Endothelial cell of umbilical vein (primary cell): ENCODE measurements at regions not wholly inside any gene's neighbourhood (a gene's known extent, or its start where the extent isn't known, plus 50 kb on each side); places are given as distances from the start of the nearest gene placed in this dataset.

Source experiments
- BruUV-seq: library from RNA; stranded (reverse); fragments of 400-500 nt; replicated peaks from 2 replicates; lab custom pipeline; 2021; lab: Mats Ljungman, UMichigan
- CTCF ChIA-PET: fragments of 300-600, 350-600 bp; sonication (Branson Sonifier 250); formaldehyde crosslinking; loops from one replicate; lab custom pipeline; 2021; ENCODE audit warnings: antibody characterized with exemption, inconsistent platforms; lab: Charles Lee
- POLR2A ChIA-PET: fragments of 300-600, 350-600 bp; sonication (Branson Sonifier 250); formaldehyde crosslinking; loops from one replicate; lab custom pipeline; 2021; ENCODE audit warnings: antibody characterized with exemption, inconsistent platforms; lab: Charles Lee
- DNase-seq: peaks from one replicate; pipeline ENCODE4 v3.0.0-alpha.2; 2011; ENCODE audit warnings: low read depth, low spot score
- FAIRE-seq: peaks from 2 replicates; lab custom pipeline; 2011; peaks lifted over from hg19 to GRCh38; lab: Jason Lieb, UNC
- H2AFZ ChIP-seq: 2 replicates; pipeline ENCODE4 v1.6.0; 2012; ENCODE audit warnings: low read depth, low read length, control low read depth, inconsistent platforms
- H3K27ac ChIP-seq: 2 replicates; pipeline ENCODE4 v1.5.1; 2011; ENCODE audit warnings: low read depth, mild to moderate bottlenecking, control low read depth, low read length, moderate library complexity; ENCODE audit not compliant: insufficient read depth
- H3K27me3 ChIP-seq, 2 experiments: 2 replicates each; pipeline versions ENCODE4 v1.6.0 to v1.6.1; 2011; ENCODE audit warnings: low read length in 2 of 2, mixed read lengths in 1 of 2; ENCODE audit not compliant: control insufficient read depth in 2 of 2, insufficient read depth in 2 of 2
- H3K36me3 ChIP-seq, 2 experiments: 2 replicates in 1 of 2; 3 replicates in 1 of 2; pipeline ENCODE4 v1.5.1; 2011; ENCODE audit warnings: low read length in 2 of 2, mild to moderate bottlenecking in 1 of 2, moderate library complexity in 1 of 2; ENCODE audit not compliant: control insufficient read depth in 2 of 2, insufficient read depth in 2 of 2; ENCODE audit errors: extremely low read depth in 1 of 2
- H3K4me1 ChIP-seq: 3 replicates; pipeline ENCODE4 v1.5.1; 2011; ENCODE audit warnings: mild to moderate bottlenecking, low read length; ENCODE audit not compliant: control insufficient read depth, insufficient read depth; ENCODE audit errors: extremely low read depth
- H3K4me2 ChIP-seq: 2 replicates; pipeline ENCODE4 v1.6.1; 2011; ENCODE audit warnings: low read length, control low read depth, mixed read lengths; ENCODE audit not compliant: insufficient read depth
- H3K4me3 ChIP-seq, 3 experiments: fragments of 200-600 bp in 1 of 3; sonication (generic), shearing (Covaris generic) in 1 of 3; replicated peaks in 1 of 3; 2 replicates each; pipeline ENCODE4 v1.5.1; 2011 to 2016; ENCODE audit warnings: control low read depth in 3 of 3, low read length in 3 of 3, mild to moderate bottlenecking in 2 of 3, inconsistent platforms in 1 of 3, low read depth in 1 of 3, moderate library complexity in 1 of 3; ENCODE audit not compliant: insufficient read depth in 1 of 3
- H3K79me2 ChIP-seq: 2 replicates; pipeline ENCODE4 v1.6.0; 2012; ENCODE audit warnings: low read length, inconsistent platforms; ENCODE audit not compliant: control insufficient read depth, insufficient read depth
- H3K9ac ChIP-seq: replicated peaks from 2 replicates; pipeline ENCODE3; 2011; ENCODE audit warnings: low read length, control low read depth; ENCODE audit not compliant: insufficient read depth; ENCODE audit errors: extremely low read depth
- H3K9me1 ChIP-seq: replicated peaks from 3 replicates; pipeline ENCODE4 v1.6.0; 2011; ENCODE audit warnings: mild to moderate bottlenecking, low read length; ENCODE audit not compliant: control insufficient read depth, insufficient read depth; ENCODE audit errors: extremely low read depth
- H3K9me3 ChIP-seq: replicated peaks from 2 replicates; pipeline ENCODE4 v1.5.1; 2012; ENCODE audit warnings: low read length, inconsistent platforms; ENCODE audit not compliant: control insufficient read depth, insufficient read depth
- H4K20me1 ChIP-seq: replicated peaks from 2 replicates; pipeline ENCODE3; 2011; ENCODE audit warnings: mild to moderate bottlenecking, low read length; ENCODE audit not compliant: control insufficient read depth, insufficient read depth; ENCODE audit errors: extremely low read depth
- CTCF ChIP-seq, 2 donors: IDR thresholded peaks; 1 replicate in 1 of 2; 2 replicates in 1 of 2; pipeline ENCODE4 v1.5.1; 2011; ENCODE audit warnings: low read length in 2 of 2, mild to moderate bottlenecking in 2 of 2, moderate library complexity in 2 of 2, control low read depth in 1 of 2, inconsistent platforms in 1 of 2, low read depth in 1 of 2; ENCODE audit not compliant: insufficient read depth in 1 of 2; ENCODE audit errors: extremely low read depth in 1 of 2
- EZH2 ChIP-seq: IDR thresholded peaks from 2 replicates; pipeline ENCODE4 v1.6.1; 2012; ENCODE audit warnings: borderline replicate concordance, low read depth, mild to moderate bottlenecking, moderate library complexity, low read length, inconsistent platforms; ENCODE audit not compliant: severe bottlenecking
- FOS ChIP-seq: IDR thresholded peaks from 2 replicates; pipeline ENCODE4 v1.6.1; 2011; ENCODE audit warnings: mild to moderate bottlenecking, low read length, moderate library complexity, borderline replicate concordance; ENCODE audit not compliant: insufficient read depth
- GATA2 ChIP-seq: IDR thresholded peaks from 2 replicates; pipeline ENCODE4 v1.7.0; 2011; ENCODE audit warnings: low read depth, mild to moderate bottlenecking, moderate library complexity, mixed read lengths, low read length; ENCODE audit not compliant: insufficient read length, insufficient read depth
- JUN ChIP-seq: IDR thresholded peaks from 2 replicates; pipeline ENCODE4 v1.6.1; 2011; ENCODE audit warnings: borderline replicate concordance, low read depth; ENCODE audit not compliant: insufficient read length, insufficient read depth
- MAX ChIP-seq: IDR thresholded peaks from 2 replicates; pipeline ENCODE4 v1.6.1; 2011; ENCODE audit not compliant: insufficient read depth, insufficient read length
- MYC ChIP-seq: IDR thresholded peaks from one replicate; pipeline ENCODE4 v1.6.1; 2011; ENCODE audit warnings: mild to moderate bottlenecking, low read depth, low read length
- POLR2A ChIP-seq: IDR thresholded peaks from 2 replicates; pipeline ENCODE4 v1.6.1; 2012; ENCODE audit warnings: low read depth, mild to moderate bottlenecking, control low read depth, low read length
- POLR2AphosphoS5 ChIP-seq: IDR thresholded peaks from 2 replicates; pipeline ENCODE4 v1.6.1; 2012; ENCODE audit warnings: low read depth, mild to moderate bottlenecking, control low read depth, low read length, moderate library complexity; ENCODE audit not compliant: insufficient read depth
- dilution Hi-C: fragments of 300-500 bp; cut with MboI; formaldehyde crosslinking; loops from one replicate; pipeline ENCODE4 v1.15.0; 2019; ENCODE audit warnings: low sequenced_read_pairs; ENCODE audit not compliant: extremely low pct_ligation_motif_present
- intact Hi-C: fragments of 100-400 bp; cut with micrococcal nuclease; formaldehyde crosslinking; loops from one replicate; pipeline ENCODE4 v1.10.0; 2022

- Histone ChIP-seq H3K9me3 (no peaks in the 10 kb centered on the region), H3K79me2 (no peaks in the 10 kb centered on the region), H2AFZ (no peak overlapping the region), H3K36me3 (no peaks in the 10 kb centered on the region), H3K4me2 (no peak overlapping the region), H3K4me3 (no peak overlapping the region), H3K27me3 (peaks cover 0 to 4% of the 10 kb centered on the region in 2 experiments), H3K9me1 (no peaks in the 10 kb centered on the region), H3K27ac (no peak overlapping the region), H3K4me1 (no peaks in the 10 kb centered on the region), H4K20me1 (no peaks in the 10 kb centered on the region), H3K9ac (no peak overlapping the region)
- intact Hi-C loops: no loop called here
- ChIA-PET POLR2A (no interaction called here), CTCF (interaction anchor here (1.6 kb wide), 1 partner anchor 63 kb away, joined by 6 read pairs; no protein-coding TSS in a partner anchor)
- BruUV-seq: no TSS peak
- TF ChIP-seq GATA2: no peak
- no peak for TF ChIP-seq FOS
- TF ChIP-seq JUN: no peak
- TF ChIP-seq CTCF (IDR thresholded peaks at IDR 0.05; ENCODE audit: extremely low read depth in 1 of 2, insufficient read depth in 1 of 2, low read depth in 1 of 2, low read length in 2 of 2): no peak
- TF ChIP-seq MYC: no peak
- no peak for TF ChIP-seq MAX
- TF ChIP-seq POLR2A: no peak
- TF ChIP-seq EZH2: no peak
- TF ChIP-seq POLR2AphosphoS5: no peak
- DNase-seq: no peak
- FAIRE-seq: no peak
- dilution Hi-C loops: no loop called here
These were observed 122.0 kb upstream of the APCDD1 start for GRCh38 chr18:10332452-10332851.
